ENCODE measurements at regions not wholly inside any gene's neighbourhood (a gene's known extent, or its start where the extent isn't known, plus 50 kb on each side); places are given as distances from the start of the nearest gene placed in this dataset.

- no peak for DNase-seq
These were observed 56.0 kb upstream of the OR5AK2 start for GRCh38 chr11:56932572-56933220.

- no peak for DNase-seq
These were observed 65.6 kb upstream of the OR5AK2 start for GRCh38 chr11:56923116-56923515.

GRCh38 chr11:56922421-56922820 lies 66.3 kb upstream of the OR5AK2 start:
- DNase-seq = no peak

GRCh38 chr11:56917708-56918400 lies 70.9 kb upstream of the OR5AK2 start:
- no peak for DNase-seq

- DNase-seq = no peak
These were observed 72.1 kb upstream of the OR5AK2 start for GRCh38 chr11:56916587-56916986.

- DNase-seq = no peak
These were observed 72.6 kb upstream of the OR5AK2 start for GRCh38 chr11:56916162-56916561.

GRCh38 chr11:56911312-56911711 lies 77.4 kb upstream of the OR5AK2 start:
- DNase-seq = no peak

- DNase-seq = no peak
These were observed 77.9 kb upstream of the OR5AK2 start for GRCh38 chr11:56910785-56911184.

GRCh38 chr11:56910046-56910773 lies 78.5 kb upstream of the OR5AK2 start:
- DNase-seq = no peak

GRCh38 chr11:56909563-56909962 lies 79.2 kb upstream of the OR5AK2 start:
- no peak for DNase-seq

- no peak for DNase-seq
These were observed 79.6 kb upstream of the OR5AK2 start for GRCh38 chr11:56909080-56909479.

GRCh38 chr11:56906683-56907148 lies 82.0 kb upstream of the OR5AK2 start:
- no peak for DNase-seq

- no peak for DNase-seq
These were observed 82.8 kb upstream of the OR5AK2 start for GRCh38 chr11:56905936-56906335.

- DNase-seq = no peak
These were observed 83.3 kb upstream of the OR5AK2 start for GRCh38 chr11:56905442-56905841.

- no peak for DNase-seq
These were observed 89.9 kb upstream of the OR5AK2 start for GRCh38 chr11:56898856-56899255.

- no peak for DNase-seq
These were observed 98.0 kb upstream of the OR5AK2 start for GRCh38 chr11:56890584-56891305.

GRCh38 chr11:56889986-56890385 lies 98.7 kb upstream of the OR5AK2 start:
- DNase-seq = no peak

- no peak for DNase-seq
These were observed 100.8 kb upstream of the OR5AK2 start for GRCh38 chr11:56887940-56888339.

- no peak for DNase-seq
These were observed 102.3 kb upstream of the OR5AK2 start for GRCh38 chr11:56886455-56886854.

GRCh38 chr11:56885854-56886253 lies 102.9 kb upstream of the OR5AK2 start:
- no peak for DNase-seq

- no peak for DNase-seq
These were observed 103.5 kb upstream of the OR5AK2 start for GRCh38 chr11:56885177-56885576.

- DNase-seq = no peak
These were observed 105.2 kb upstream of the OR5AK2 start for GRCh38 chr11:56883371-56883987.
